Stimulated activated naive CD8-positive, alpha-beta T cell treated with anti-CD3 and anti-CD28 coated beads, Interleukin-15, Interleukin-2, amounts not matched to agents 100 ng/mL and 50 ng/mL, for 24 hours (primary cell): ENCODE measurements at regions not wholly inside any gene's neighbourhood (a gene's known extent, or its start where the extent isn't known, plus 50 kb on each side); places are given as distances from the start of the nearest gene placed in this dataset.
"Not testable (repeated sequence)": the region's sequence is repeated elsewhere in the genome, so short reads cannot be mapped to it uniquely, and the experiment has no call there.

Experiments used
- H3K27ac Mint-ChIP-seq: one replicate; pipeline ENCODE4 v1.8.0; 2021; ENCODE audit warnings: mild to moderate bottlenecking, mixed read lengths
- H3K27me3 Mint-ChIP-seq: one replicate; pipeline ENCODE4 v1.8.0; 2021; ENCODE audit warnings: mixed read lengths
- H3K36me3 Mint-ChIP-seq: one replicate; pipeline ENCODE4 v1.8.0; 2021; ENCODE audit warnings: low read depth, mixed read lengths
- H3K4me1 Mint-ChIP-seq: one replicate; pipeline ENCODE4 v1.8.0; 2021; ENCODE audit warnings: low read depth, mixed read lengths
- H3K4me3 Mint-ChIP-seq: one replicate; pipeline ENCODE4 v1.8.0; 2021; ENCODE audit warnings: mild to moderate bottlenecking, mixed read lengths
- H3K9me3 Mint-ChIP-seq: one replicate; pipeline ENCODE4 v1.8.0; 2021; ENCODE audit warnings: mixed read lengths

- no peaks in the 10 kb centered on the region for H3K27me3 Mint-ChIP-seq
- no peaks in the 10 kb centered on the region for H3K9me3 Mint-ChIP-seq
- H3K36me3 Mint-ChIP-seq = no peaks in the 10 kb centered on the region
- H3K4me3 Mint-ChIP-seq = no peak overlapping the region
- no peak overlapping the region for H3K27ac Mint-ChIP-seq
- no peaks in the 10 kb centered on the region for H3K4me1 Mint-ChIP-seq
Measured at GRCh38 chr6:66232890-66233289, 525.9 kb upstream of the EYS start.

- no peaks in the 10 kb centered on the region for H3K27me3 Mint-ChIP-seq
- H3K9me3 Mint-ChIP-seq = no peaks in the 10 kb centered on the region
- H3K27ac Mint-ChIP-seq = no peak overlapping the region
- H3K4me3 Mint-ChIP-seq = no peak overlapping the region
- no peaks in the 10 kb centered on the region for H3K36me3 Mint-ChIP-seq
- H3K4me1 Mint-ChIP-seq = no peaks in the 10 kb centered on the region
Measured at GRCh38 chr6:66230591-66230990, 523.6 kb upstream of the EYS start.

- peaks cover 5% of the 10 kb centered on the region for H3K9me3 Mint-ChIP-seq
Measured at GRCh38 chr6:66226109-66226508, 519.1 kb upstream of the EYS start.

GRCh38 chr6:66210964-66211363 lies 503.9 kb upstream of the EYS start:
- Mint-ChIP-seq H3K27me3 (no peaks in the 10 kb centered on the region), H3K27ac (no peak overlapping the region), H3K4me1 (no peaks in the 10 kb centered on the region), H3K4me3 (no peak overlapping the region), H3K9me3 (peaks cover 15% of the 10 kb centered on the region), H3K36me3 (no peaks in the 10 kb centered on the region)

More at GRCh38 chr6:66226109-66226508, 519.1 kb upstream of the EYS start:
- Mint-ChIP-seq H3K36me3 (no peaks in the 10 kb centered on the region), H3K27me3 (no peaks in the 10 kb centered on the region), H3K4me3 (no peak overlapping the region), H3K4me1 (no peaks in the 10 kb centered on the region), H3K27ac (no peak overlapping the region)

GRCh38 chr6:66200390-66200789 lies 493.4 kb upstream of the EYS start:
- no peak overlapping the region for H3K4me3 Mint-ChIP-seq
- H3K27me3 Mint-ChIP-seq = no peaks in the 10 kb centered on the region
- H3K9me3 Mint-ChIP-seq = peaks cover 6% of the 10 kb centered on the region
- no peaks in the 10 kb centered on the region for H3K36me3 Mint-ChIP-seq
- H3K4me1 Mint-ChIP-seq = no peaks in the 10 kb centered on the region
- no peak overlapping the region for H3K27ac Mint-ChIP-seq

- H3K4me3 Mint-ChIP-seq = no peak overlapping the region
- peaks cover 6% of the 10 kb centered on the region for H3K9me3 Mint-ChIP-seq
- H3K4me1 Mint-ChIP-seq = no peaks in the 10 kb centered on the region
- no peaks in the 10 kb centered on the region for H3K27me3 Mint-ChIP-seq
- H3K36me3 Mint-ChIP-seq = no peaks in the 10 kb centered on the region
- H3K27ac Mint-ChIP-seq = no peak overlapping the region
Measured at GRCh38 chr6:66199171-66199570, 492.1 kb upstream of the EYS start.

GRCh38 chr6:66198062-66198624 lies 491.1 kb upstream of the EYS start:
- peaks cover 6% of the 10 kb centered on the region for H3K9me3 Mint-ChIP-seq
- no peaks in the 10 kb centered on the region for H3K4me1 Mint-ChIP-seq
- no peak overlapping the region for H3K27ac Mint-ChIP-seq
- H3K4me3 Mint-ChIP-seq = no peak overlapping the region
- H3K36me3 Mint-ChIP-seq = no peaks in the 10 kb centered on the region
- no peaks in the 10 kb centered on the region for H3K27me3 Mint-ChIP-seq

- H3K27ac Mint-ChIP-seq = no peak overlapping the region
- H3K36me3 Mint-ChIP-seq = no peaks in the 10 kb centered on the region
- H3K4me1 Mint-ChIP-seq = no peaks in the 10 kb centered on the region
- H3K27me3 Mint-ChIP-seq = no peaks in the 10 kb centered on the region
- H3K4me3 Mint-ChIP-seq = no peak overlapping the region
- H3K9me3 Mint-ChIP-seq = peaks cover 11% of the 10 kb centered on the region
Measured at GRCh38 chr6:66190858-66191257, 483.8 kb upstream of the EYS start.

GRCh38 chr6:66189915-66190314 lies 482.9 kb upstream of the EYS start:
- Mint-ChIP-seq H3K36me3 (no peaks in the 10 kb centered on the region), H3K9me3 (peaks cover 8% of the 10 kb centered on the region), H3K4me1 (no peaks in the 10 kb centered on the region), H3K27me3 (no peaks in the 10 kb centered on the region), H3K27ac (no peak overlapping the region), H3K4me3 (no peak overlapping the region)

- no peaks in the 10 kb centered on the region for H3K27me3 Mint-ChIP-seq
- H3K27ac Mint-ChIP-seq = no peak overlapping the region
- H3K4me3 Mint-ChIP-seq = no peak overlapping the region
- no peaks in the 10 kb centered on the region for H3K36me3 Mint-ChIP-seq
- H3K4me1 Mint-ChIP-seq = no peaks in the 10 kb centered on the region
- peaks cover 8% of the 10 kb centered on the region for H3K9me3 Mint-ChIP-seq
Measured at GRCh38 chr6:66186756-66187155, 479.7 kb upstream of the EYS start.

- Mint-ChIP-seq H3K4me1 (no peaks in the 10 kb centered on the region), H3K4me3 (no peak overlapping the region), H3K27ac (no peak overlapping the region), H3K36me3 (no peaks in the 10 kb centered on the region), H3K9me3 (peaks cover 11% of the 10 kb centered on the region), H3K27me3 (no peaks in the 10 kb centered on the region)
Measured at GRCh38 chr6:66184091-66184490, 477.1 kb upstream of the EYS start.

- Mint-ChIP-seq H3K4me1 (no peaks in the 10 kb centered on the region), H3K27ac (no peak overlapping the region), H3K9me3 (peaks cover 7% of the 10 kb centered on the region), H3K27me3 (no peaks in the 10 kb centered on the region), H3K36me3 (no peaks in the 10 kb centered on the region), H3K4me3 (no peak overlapping the region)
Measured at GRCh38 chr6:66179361-66179760, 472.3 kb upstream of the EYS start.

- no peak overlapping the region for H3K4me3 Mint-ChIP-seq
- peaks cover 8% of the 10 kb centered on the region for H3K9me3 Mint-ChIP-seq
- H3K27me3 Mint-ChIP-seq = no peaks in the 10 kb centered on the region
- no peaks in the 10 kb centered on the region for H3K4me1 Mint-ChIP-seq
- no peaks in the 10 kb centered on the region for H3K36me3 Mint-ChIP-seq
- no peak overlapping the region for H3K27ac Mint-ChIP-seq
Measured at GRCh38 chr6:66173587-66173986, 466.6 kb upstream of the EYS start.

GRCh38 chr6:66166713-66167112 lies 459.7 kb upstream of the EYS start:
- H3K27me3 Mint-ChIP-seq, H3K4me3 Mint-ChIP-seq, H3K27ac Mint-ChIP-seq, H3K4me1 Mint-ChIP-seq, H3K36me3 Mint-ChIP-seq: not testable (repeated sequence)
- H3K9me3 Mint-ChIP-seq = peaks cover 23% of the 10 kb centered on the region

GRCh38 chr6:66161546-66162108 lies 454.6 kb upstream of the EYS start:
- no peak overlapping the region for H3K4me3 Mint-ChIP-seq
- no peak overlapping the region for H3K27ac Mint-ChIP-seq
- no peaks in the 10 kb centered on the region for H3K27me3 Mint-ChIP-seq
- H3K36me3 Mint-ChIP-seq = no peaks in the 10 kb centered on the region
- H3K9me3 Mint-ChIP-seq = peaks cover 43% of the 10 kb centered on the region
- H3K4me1 Mint-ChIP-seq = no peaks in the 10 kb centered on the region

GRCh38 chr6:66159937-66160336 lies 452.9 kb upstream of the EYS start:
- Mint-ChIP-seq H3K36me3 (no peaks in the 10 kb centered on the region), H3K4me1 (no peaks in the 10 kb centered on the region), H3K4me3 (no peak overlapping the region), H3K27ac (no peak overlapping the region), H3K9me3 (peaks cover 39% of the 10 kb centered on the region), H3K27me3 (no peaks in the 10 kb centered on the region)
